H1 (cell line): ENCODE measurements at regions not wholly inside any gene's neighbourhood (a gene's known extent, or its start where the extent isn't known, plus 50 kb on each side); places are given as distances from the start of the nearest gene placed in this dataset.

Experiments used
- ATF3 ChIP-seq: IDR thresholded peaks from 2 replicates; pipeline ENCODE4 v1.6.1; 2011; ENCODE audit warnings: low read depth, mild to moderate bottlenecking, low read length; ENCODE audit not compliant: insufficient read depth
- BRCA1 ChIP-seq: IDR thresholded peaks from 2 replicates; pipeline ENCODE4 v1.6.1; 2012; ENCODE audit warnings: low read depth, low read length, improper control_type of control experiment
- CBX5 ChIP-seq: fragments of 300-800, 300-1000 bp; sonication (generic); IDR thresholded peaks from 2 replicates; pipeline ENCODE4 v1.7.1; 2016; ENCODE audit warnings: antibody characterized with exemption, low read length, low read depth
- CREB1 ChIP-seq: IDR thresholded peaks from 2 replicates; pipeline ENCODE4 v1.6.1; 2012; ENCODE audit warnings: inconsistent platforms
- CTCF ChIP-seq, 3 experiments: IDR thresholded peaks; 1 replicate in 2 of 3; 2 replicates in 1 of 3; pipeline versions ENCODE4 v1.5.1 to v1.6.1; 2011; ENCODE audit warnings: low read length in 3 of 3, mild to moderate bottlenecking in 3 of 3, inconsistent platforms in 2 of 3, low read depth in 1 of 3, moderate library complexity in 1 of 3; ENCODE audit not compliant: insufficient read depth in 1 of 3; ENCODE audit errors: control extremely low read depth in 1 of 3
- EZH2 ChIP-seq: fragments of 200-600 bp; sonication (generic); IDR thresholded peaks from 2 replicates; pipeline ENCODE4 v1.7.1; 2012; ENCODE audit warnings: low read depth, mild to moderate bottlenecking, moderate library complexity, low read length, inconsistent platforms; ENCODE audit not compliant: severe bottlenecking
- POLR2A ChIP-seq, 2 experiments: IDR thresholded peaks; 1 replicate in 1 of 2; 2 replicates in 1 of 2; pipeline ENCODE4 v1.6.1; 2011; ENCODE audit warnings: low read depth in 2 of 2, low read length in 2 of 2, mild to moderate bottlenecking in 2 of 2; ENCODE audit errors: control extremely low read depth in 1 of 2
- POLR2AphosphoS5 ChIP-seq: IDR thresholded peaks from 2 replicates; pipeline ENCODE4 v1.6.1; 2011; ENCODE audit warnings: low read depth, low read length
- POU5F1 ChIP-seq: IDR thresholded peaks from 2 replicates; pipeline ENCODE4 v1.6.1; 2011; ENCODE audit warnings: low read depth, mild to moderate bottlenecking, low read length, moderate library complexity
- SIX5 ChIP-seq: IDR thresholded peaks from 2 replicates; pipeline ENCODE4 v1.6.1; 2011; ENCODE audit warnings: mild to moderate bottlenecking, low read depth, low read length
- ZNF274 ChIP-seq: IDR thresholded peaks from 2 replicates; pipeline ENCODE4 v1.7.0; 2012; ENCODE audit warnings: low read length, borderline replicate concordance; ENCODE audit errors: extremely low read depth

DNA sequence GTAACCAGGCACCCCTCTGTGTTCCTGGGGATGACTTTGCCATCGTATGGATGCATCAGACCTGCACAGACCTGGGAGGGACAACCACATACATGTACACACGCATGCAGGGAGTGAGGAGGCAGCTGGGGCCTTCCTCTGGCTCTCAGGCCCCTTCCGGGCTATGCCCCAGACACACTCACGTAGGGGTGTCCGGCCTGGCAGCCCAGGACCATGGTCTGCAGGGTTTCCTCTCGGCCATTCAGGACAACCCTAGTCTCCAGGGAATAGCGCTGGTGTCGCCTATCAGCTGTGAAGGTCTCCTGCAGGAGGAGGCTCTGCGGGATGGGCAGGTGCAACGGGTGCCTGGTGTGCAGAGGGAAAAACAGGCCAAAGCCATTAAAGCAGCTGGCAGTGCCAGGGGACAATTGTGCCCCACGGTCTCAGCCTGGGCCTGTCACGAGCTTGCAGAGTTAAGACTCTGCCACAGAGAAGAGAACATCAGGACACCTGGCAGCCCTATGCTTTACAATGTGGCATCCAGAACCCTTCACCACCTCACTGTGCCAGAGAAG is 101.4 kb downstream of the RMI2 start:
- TF ChIP-seq CBX5 (no peak), EZH2 (no peak), CTCF (IDR thresholded peaks at IDR 0.05; ENCODE audit: control extremely low read depth in 1 of 3, insufficient read depth in 1 of 3, low read depth in 1 of 3, low read length in 3 of 3) (no peak), ATF3 (no peak), POLR2AphosphoS5 (no peak), CREB1 (no peak), BRCA1 (no peak), POLR2A (IDR thresholded peaks at IDR 0.05; ENCODE audit: control extremely low read depth in 1 of 2, low read depth in 2 of 2, low read length in 2 of 2) (no peak), ZNF274 (no peak), POU5F1 (no peak), SIX5 (no peak)
